Head of caudate nucleus (tissue), 42 donors: ENCODE measurements at regions not wholly inside any gene's neighbourhood (a gene's known extent, or its start where the extent isn't known, plus 50 kb on each side); places are given as distances from the start of the nearest gene placed in this dataset.

ENCODE experiments used
- DNase-seq, 42 donors: peaks; one replicate each; pipeline versions ENCODE4 v3.0.0 to v3.0.0-alpha.2; 2020 to 2021; ENCODE audit warnings: mixed read lengths in 7 of 42
- intact Hi-C: fragments of 100-400 bp; cut with DNase I; formaldehyde crosslinking; loops from one replicate; pipeline ENCODE4 v1.15.0; 2022

GRCh38 chr3:65238652-65239051 lies 550.9 kb upstream of the ADAMTS9 start:
- no peak for DNase-seq
- intact Hi-C loops, result no loop called here

GRCh38 chr3:65234499-65234898 lies 546.7 kb upstream of the ADAMTS9 start:
- intact Hi-C loops, result no loop called here
- DNase-seq, result no peak

GRCh38 chr3:65233561-65233960 lies 545.8 kb upstream of the ADAMTS9 start:
- DNase-seq, result no peak
- intact Hi-C loops, result no loop called here

- no peak for DNase-seq
- intact Hi-C loops, result no loop called here
These were observed 543.7 kb upstream of the ADAMTS9 start for GRCh38 chr3:65231544-65231943.

- DNase-seq, result no peak
- intact Hi-C loops, result no loop called here
These were observed 542.7 kb upstream of the ADAMTS9 start for GRCh38 chr3:65230261-65231139.

- intact Hi-C loops, result no loop called here
- DNase-seq, result no peak
These were observed 538.5 kb upstream of the ADAMTS9 start for GRCh38 chr3:65226287-65226686.

GRCh38 chr3:65210026-65210814 lies 522.4 kb upstream of the ADAMTS9 start:
- intact Hi-C loops, result no loop called here
- DNase-seq, result no peak

GRCh38 chr3:65202395-65202794 lies 514.6 kb upstream of the ADAMTS9 start:
- intact Hi-C loops, result no loop called here
- DNase-seq, result no peak

- no peak for DNase-seq
- intact Hi-C loops, result no loop called here
These were observed 514.1 kb upstream of the ADAMTS9 start for GRCh38 chr3:65201926-65202325.

GRCh38 chr3:65200310-65200970 lies 512.6 kb upstream of the ADAMTS9 start:
- no peak for DNase-seq
- intact Hi-C loops, result no loop called here

GRCh38 chr3:65196663-65197062 lies 508.9 kb upstream of the ADAMTS9 start:
- DNase-seq, result no peak
- intact Hi-C loops, result no loop called here

GRCh38 chr3:65195211-65196006 lies 507.6 kb upstream of the ADAMTS9 start:
- intact Hi-C loops, result no loop called here
- no peak for DNase-seq

GRCh38 chr3:65194744-65195143 lies 506.9 kb upstream of the ADAMTS9 start:
- intact Hi-C loops, result no loop called here
- DNase-seq, result no peak

- intact Hi-C loops, result no loop called here
- no peak for DNase-seq
These were observed 506.4 kb upstream of the ADAMTS9 start for GRCh38 chr3:65194047-65194714.

- DNase-seq, result no peak
- intact Hi-C loops, result no loop called here
These were observed 505.7 kb upstream of the ADAMTS9 start for GRCh38 chr3:65193531-65193930.

GRCh38 chr3:65190111-65190510 lies 502.3 kb upstream of the ADAMTS9 start:
- no peak for DNase-seq
- intact Hi-C loops, result no loop called here

GRCh38 chr3:65186268-65186667 lies 498.5 kb upstream of the ADAMTS9 start:
- DNase-seq, result no peak
- intact Hi-C loops, result no loop called here

GRCh38 chr3:65182682-65183081 lies 494.9 kb upstream of the ADAMTS9 start:
- DNase-seq, result no peak
- intact Hi-C loops, result no loop called here

- intact Hi-C loops, result no loop called here
- DNase-seq, result no peak
These were observed 494.3 kb upstream of the ADAMTS9 start for GRCh38 chr3:65182085-65182484.
